HG03469 (cell line): ENCODE measurements at regions not wholly inside any gene's neighbourhood (a gene's known extent, or its start where the extent isn't known, plus 50 kb on each side); places are given as distances from the start of the nearest gene placed in this dataset.

Source experiments
- ATAC-seq: cut with Tn5 transposase; IDR thresholded peaks from one replicate; pipeline ENCODE4 v1.9.1; 2021; ENCODE audit warnings: mild to moderate bottlenecking, moderate library complexity, moderate number of reproducible peaks; ENCODE audit not compliant: unreplicated experiment

DNA sequence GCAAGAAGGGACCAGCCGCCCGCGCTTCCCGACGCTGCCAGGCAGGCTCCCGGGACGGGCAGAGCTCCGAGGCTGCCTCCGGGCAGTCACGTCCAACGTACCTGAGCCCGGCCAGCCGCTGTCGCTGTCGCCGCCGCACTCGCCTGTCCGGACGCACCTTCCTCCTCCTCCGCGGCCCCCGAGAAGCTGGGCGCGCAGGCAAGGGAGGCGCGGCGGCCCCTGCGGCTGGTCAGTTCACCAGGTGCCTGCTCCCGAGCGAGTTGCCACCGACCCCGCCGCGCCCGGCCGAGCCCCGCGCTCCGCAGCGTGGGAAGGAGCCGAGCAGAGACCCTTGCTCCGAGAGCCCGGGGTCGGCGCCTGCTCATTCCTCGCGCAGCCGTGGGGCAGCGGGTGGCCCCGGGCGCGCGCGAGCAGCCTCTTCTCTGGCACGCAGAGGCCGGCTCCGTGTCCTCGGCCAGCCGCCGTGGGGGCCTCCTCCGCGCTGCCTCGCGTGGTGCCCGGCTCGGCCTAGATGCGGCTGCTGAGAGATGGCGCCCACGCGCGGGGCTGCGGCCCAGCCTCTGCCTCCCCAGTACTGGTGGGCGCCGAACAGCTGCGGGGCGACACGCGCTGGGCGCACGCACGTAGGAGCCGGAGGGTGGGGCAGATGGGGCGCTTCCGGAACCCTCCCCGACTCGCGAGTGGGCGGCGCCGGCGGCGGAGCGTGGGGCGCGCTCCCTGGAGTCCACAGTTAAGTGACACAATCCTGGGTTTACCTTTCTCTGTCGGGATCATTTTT is 419.4 kb downstream of the UQCRFS1 start:
- ATAC-seq = no peak

DNA sequence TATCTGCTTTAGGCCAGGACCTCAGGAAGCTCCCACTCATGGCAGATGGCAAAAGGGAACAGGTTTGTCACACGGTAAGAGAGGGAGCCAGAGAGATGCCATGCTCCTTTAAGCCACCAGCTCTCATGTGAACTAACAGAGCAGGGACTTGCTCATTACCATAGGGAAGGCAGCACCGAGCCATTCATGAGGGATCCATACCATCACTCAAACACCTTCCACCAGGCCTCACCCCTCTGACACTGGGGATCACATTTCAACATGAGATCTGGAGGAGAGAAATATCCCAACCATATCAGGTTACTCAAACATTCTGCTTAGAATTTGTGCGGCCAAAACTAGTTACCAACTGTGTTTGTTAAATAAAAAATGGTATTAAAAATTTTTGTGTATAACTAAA is 427.0 kb downstream of the UQCRFS1 start:
- ATAC-seq = no peak

DNA sequence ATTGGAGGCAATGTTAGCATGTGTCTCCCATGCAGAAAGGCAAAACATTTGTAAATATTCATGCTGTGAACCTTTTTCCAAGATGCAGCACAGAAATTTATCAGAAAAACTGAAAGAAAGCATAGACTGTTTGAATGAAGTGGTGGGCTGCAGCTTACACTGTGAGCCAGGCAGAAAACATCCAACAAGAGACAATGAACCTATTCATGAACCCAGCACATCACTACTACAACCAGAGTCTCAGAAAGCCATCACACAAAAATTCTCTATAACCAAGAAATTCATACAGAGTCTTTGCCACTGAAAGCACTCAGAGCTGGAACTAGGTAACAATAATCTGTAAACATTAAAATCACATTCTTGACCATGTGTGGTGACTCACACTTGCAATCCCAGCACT is 448.9 kb downstream of the UQCRFS1 start:
- no peak for ATAC-seq

DNA sequence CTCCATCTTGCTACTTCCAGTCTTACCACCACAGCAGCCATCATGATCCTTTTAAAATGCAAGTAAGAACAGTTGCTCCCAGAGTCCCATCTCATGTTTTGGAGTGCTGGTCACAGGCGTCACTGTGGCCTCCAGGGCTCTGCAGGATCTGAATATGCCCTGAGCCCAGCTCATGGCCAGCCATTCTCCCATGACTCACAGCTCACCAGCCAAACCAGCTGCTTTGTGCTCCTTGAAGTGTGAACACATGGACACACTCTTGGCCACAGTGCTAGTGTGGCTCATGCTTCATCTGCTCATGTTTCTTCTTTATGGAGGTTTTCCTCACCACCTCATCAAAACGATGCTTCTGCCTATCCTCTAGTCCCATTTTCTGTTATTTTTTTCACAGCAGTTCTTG is 466.5 kb downstream of the UQCRFS1 start:
- ATAC-seq = no peak

DNA sequence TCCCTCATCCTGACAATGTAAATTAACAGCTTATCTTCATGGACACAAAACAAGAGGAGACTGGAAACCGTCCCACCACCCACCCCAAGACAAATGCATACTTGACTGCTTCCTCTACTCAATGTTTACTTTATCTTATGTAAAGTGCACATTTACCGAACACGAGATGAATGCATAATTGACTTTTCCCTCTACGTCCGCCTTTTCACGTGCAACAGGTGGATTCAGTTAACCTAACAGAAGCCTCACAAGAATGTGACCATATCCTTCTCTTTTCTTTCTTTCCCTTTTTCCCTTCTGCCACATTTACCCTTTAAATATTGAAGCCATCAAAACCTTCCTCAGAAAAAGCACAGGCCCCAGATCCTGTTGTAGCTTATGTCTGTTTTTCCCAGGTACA is 468.0 kb downstream of the UQCRFS1 start:
- ATAC-seq = no peak

DNA sequence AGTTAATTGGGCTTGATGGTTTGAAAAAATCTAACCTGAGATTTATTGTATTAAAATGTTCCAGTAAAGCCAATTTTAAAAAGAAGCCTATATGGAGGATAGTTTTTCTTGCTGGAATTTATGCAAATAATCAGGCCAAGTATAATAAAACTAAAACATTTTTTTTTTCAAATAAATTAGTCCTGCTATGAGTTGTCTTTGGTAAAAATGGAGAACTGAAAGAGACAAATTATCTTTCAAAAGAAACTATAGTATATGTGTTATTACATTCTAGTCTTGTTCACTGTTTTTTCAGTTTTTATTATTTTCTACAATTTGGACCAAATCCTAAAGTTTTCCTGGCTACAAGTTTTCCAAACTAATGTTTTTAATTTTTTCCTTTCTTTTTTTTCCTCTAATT is 468.9 kb downstream of the UQCRFS1 start:
- ATAC-seq = no peak

DNA sequence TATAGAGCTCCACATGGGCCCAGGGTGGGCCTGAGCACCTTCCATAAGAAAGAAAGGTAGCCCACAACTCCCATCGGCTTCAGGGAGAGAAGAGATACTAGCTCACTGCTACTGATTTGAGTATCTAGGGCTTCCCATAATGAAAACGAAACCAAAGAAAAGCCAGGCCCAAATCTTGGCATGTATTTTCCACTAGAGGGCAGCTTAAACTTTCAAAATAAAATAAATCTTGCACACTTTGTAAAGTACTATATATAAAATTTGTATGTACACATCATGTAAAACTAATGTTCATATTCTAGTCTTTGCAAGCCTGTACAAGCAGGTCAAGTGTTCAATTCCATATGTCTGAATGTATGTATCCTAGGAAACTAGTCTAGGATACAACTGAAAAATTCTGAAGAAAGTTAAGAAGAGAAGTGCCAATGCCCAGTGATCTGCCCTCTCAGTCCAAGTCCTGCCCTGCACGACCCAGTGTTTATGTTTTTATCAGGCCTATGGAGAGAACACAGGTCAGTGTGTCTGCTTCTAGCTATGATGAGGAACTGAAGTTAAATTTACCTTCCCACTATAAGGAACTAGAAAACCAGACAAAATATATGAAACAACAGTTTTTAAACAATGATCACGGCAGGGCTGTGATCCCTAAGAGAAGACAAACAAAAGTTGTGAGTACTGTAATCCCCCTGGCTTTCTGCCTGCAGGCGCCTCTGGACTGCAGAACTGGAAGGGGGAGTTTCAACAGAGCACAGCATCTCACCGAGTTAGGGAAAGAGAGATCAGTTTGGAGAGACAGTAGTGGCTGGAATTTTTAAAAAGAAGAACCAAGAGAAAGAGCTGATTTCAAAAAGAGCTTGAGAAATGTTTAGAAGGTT is 475.7 kb downstream of the UQCRFS1 start:
- no peak for ATAC-seq

DNA sequence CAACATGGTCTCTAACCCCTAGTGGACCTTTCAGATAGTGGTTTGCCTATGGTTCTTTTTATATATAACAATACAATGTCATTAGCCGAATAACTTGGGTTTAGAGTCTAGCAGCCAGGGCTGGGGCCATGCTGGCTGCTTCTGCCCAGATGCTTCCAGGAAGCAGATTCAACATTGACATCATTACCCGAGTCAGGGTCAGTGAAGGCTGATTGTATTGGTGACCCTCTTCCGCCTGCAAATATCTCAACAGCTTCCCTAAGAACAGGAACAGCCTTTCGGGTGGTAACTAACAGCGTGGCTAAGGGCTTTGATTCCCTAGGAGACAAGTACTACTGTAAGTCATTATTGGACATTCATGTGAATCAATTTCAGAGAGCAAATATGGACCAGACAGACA is 476.4 kb downstream of the UQCRFS1 start:
- no peak for ATAC-seq

DNA sequence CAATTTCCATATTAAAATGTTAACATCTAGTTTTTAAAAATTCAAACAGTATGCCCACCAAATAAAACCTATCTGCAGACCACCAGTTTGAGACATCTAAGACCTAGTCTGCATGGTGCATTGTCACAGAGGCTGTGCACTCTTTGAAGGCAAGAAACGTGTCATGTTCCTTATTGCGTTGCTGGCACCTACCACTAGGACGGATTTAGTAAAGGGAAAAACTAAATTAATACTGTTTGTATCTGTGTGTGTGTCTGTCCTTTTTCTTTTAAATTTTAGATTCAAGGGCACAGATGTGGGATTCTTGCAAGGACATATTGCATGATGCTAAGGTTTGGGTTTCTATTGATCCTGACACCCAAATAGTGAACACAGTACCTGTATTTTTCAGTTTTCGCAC is 481.4 kb downstream of the UQCRFS1 start:
- ATAC-seq = no peak

DNA sequence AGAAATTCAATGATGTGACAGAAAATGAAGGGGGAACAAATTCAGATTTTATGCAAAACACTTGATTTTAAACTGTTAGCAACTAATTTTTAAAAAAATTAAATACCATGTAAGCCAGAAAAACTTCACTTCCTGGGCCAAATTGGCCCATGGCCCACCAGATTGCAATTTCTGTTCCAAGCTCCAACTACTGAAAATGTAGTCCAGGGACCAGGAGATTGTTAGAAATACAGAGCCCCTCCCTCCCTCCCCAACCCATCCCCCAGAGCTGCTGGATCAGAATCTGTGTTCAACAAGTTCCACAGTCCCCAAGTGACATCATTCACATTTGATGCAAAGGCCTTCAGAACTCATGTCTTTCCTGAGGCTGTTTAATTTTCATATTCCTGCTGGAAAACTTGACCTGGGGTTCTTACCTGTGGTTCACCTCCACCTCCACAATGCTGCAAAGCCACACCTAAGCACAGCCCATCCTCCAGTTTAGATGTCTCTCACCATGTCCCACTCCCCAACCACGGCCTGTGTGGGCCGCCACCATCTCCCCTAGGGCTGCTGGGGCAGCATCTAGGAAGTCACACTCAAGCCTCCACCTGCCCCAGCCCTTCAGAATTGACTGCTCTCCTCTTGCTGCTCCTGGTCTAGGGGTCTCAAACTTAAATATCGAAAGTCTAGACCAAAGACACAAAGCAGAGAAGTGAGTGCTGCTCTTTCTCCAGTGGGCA is 482.0 kb downstream of the UQCRFS1 start:
- ATAC-seq = no peak

DNA sequence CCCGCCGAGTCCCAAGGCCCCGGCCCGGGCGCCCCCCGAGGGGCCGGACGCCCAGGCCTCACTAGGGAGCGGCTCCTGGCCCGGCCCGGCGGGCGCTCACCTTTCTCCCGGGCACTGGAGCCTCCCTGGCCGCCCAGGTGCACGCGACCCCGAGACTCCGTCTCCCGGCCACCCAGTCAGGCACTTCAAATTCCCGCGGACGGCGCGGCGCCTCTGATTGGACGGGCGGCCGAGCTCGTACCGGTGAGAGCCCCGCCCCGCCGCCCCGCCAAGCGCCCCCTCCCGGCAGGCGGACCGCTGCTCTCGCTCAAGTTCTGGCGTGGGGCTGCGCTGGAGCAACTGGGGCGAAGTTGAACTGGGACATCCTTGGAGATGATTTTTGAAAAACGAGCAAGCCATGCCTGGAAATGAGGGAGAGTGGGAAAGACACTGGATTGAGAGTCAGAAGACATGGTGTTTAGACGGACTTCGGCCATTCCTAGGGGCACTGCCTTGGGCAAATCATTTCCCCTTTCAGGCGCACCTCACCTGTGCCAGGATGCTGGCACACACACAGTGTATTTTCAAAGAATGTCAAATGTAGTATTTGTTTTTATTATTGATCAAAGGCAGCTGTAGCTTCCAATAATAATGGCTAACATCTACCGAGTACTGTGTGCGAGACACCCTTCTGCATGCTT is 485.3 kb downstream of the UQCRFS1 start:
- no peak for ATAC-seq

DNA sequence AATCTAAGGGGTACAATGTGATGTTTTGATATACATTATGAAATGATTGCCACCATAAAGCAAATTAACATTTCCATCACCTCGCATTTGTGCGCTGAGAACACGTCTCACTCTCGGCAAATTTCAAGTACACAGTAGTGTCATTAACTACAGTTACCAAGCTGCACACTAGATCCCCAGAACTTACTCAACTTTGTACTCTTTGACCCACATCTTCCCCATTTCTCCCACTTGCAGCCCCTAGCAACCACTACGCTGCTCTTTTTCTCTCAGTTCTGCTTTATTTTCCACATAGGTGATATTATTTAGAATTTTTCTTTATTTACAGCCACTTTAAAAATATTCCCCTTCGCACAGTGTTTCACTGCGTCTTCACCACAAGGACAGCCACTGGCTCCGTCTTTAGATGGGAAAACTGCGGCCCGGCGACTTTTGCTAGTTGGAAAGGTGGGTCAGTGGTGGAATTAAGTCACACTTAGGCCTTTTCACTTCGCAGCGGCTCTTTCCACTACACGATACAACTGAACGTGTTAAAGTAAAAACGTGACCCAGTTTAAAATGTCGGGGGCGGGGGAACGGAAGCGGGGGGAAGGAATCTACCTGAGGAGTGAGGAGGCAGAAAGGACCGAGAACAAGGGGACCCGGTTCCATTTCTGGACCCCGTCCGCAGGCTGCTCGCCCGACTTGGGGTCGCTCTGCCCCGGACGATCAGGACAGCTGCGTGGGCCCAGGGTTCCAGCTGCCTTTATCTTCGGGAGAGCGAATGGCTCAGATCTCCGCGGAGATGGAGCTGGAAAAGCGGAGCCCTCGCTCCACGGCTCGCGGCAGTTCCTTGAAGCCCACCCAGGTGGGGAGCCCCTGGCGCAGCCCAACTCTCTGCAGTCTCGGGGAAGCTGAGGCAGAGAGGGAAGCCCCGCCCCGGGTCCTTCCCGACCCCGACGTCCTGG is 486.1 kb downstream of the UQCRFS1 start:
- no peak for ATAC-seq

DNA sequence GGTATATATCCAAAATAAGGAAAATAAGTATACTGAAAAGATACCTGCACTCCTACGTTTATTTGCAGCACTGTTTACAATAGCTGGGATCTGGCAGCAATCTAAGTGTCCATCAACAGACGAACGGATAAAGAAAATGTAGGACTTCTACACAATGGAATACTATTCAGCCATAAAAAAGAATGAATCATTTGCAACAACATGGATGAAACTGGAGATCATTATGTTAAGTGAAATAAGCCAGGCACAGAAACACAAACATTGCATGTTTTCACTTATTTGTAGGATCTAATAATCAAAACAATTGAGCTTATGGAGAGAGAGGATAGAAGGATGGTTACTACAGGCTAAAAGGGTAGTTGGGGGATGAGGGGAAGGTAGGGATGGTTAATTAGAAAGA is 494.0 kb downstream of the UQCRFS1 start:
- ATAC-seq = no peak

DNA sequence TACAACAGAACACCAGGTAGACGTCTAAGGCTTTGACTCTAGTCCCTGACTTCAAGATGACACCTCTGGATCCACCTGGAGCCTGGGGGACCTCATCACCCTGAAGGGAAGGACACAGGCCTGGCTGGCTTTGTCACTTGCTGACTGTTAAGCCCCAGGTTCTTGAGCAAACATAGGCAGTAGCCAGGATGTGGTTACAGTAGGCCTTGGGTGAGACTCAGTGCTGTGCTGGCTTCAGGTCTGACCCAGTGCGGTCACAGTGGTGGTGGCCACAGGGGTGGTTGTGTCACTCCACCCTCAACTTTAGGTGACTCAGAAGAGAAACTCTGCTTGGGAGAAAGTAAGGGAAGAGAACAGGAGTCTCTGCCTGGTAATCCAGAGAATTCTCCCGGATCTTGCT is 497.8 kb downstream of the UQCRFS1 start:
- no peak for ATAC-seq

DNA sequence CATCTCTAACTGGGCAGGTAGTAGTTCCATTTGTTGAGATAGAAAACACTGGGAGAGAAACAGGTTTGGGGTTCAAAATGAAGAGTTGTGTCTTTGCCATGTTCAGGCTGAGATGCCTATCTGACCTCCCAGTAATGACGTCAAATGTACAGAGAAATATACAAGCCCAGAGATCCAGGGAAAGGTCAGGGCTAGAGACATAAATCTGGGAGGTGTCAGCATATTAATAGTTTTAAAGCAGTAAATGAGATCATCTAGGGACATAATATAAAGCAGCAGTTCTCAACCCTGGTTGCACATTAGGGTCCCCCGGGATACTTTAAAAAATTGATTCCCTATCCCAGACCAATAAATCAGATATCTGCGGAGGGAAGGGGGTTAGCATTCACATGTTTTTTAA is 501.5 kb downstream of the UQCRFS1 start:
- no peak for ATAC-seq

DNA sequence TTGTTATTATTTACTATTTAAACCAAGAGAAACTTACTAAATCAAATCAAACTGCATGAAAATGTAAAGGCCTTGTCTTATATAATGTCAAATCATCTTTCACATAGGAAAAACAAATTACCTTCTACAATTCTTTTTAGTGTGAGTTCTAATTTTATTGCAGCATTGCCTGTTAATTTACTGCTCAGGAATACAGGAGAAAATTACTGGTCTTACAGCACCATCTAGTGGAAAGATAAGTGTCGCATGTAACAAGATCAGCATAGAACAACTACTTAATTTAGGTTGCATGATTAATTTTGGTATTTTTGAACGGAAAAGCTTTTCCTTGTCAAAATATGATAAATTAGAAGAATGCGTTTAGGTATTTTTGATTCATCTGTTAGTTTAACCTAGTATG is 502.7 kb downstream of the UQCRFS1 start:
- ATAC-seq = no peak

DNA sequence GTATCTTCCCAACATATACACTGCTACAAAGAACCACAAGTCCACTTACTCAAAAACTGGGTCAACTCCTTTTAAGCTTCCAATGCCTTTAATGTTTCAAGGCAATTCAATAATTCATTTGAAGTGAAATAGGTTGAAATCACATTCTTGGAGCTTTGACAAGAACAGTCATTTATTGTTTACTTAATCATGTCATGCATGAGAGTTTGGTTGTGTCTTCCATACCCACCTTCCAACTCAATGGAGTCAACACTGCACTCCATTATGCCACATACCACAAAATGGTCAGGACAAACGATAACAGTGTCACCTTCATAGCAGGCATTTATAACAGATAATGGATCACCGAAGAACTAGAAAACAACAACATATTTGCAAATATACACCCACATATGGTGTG is 506.3 kb downstream of the UQCRFS1 start:
- ATAC-seq = no peak

DNA sequence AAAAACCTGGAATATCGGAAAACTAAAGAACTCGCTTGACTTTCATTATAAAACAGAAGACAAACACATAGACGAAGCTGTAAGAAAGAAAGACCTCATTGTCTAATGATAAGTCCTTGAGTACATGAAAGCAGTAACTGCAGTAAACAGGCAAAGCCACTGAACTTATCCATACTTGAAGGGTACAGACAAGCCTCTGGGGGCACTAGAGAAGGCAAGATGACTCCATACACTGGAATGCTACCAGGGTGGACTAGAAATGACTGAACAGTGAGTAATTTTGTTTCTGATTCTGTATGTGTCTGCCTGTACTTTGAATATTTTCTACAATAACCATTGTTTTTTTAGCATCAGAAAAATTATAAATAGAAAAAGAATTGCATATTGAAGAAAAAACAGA is 507.9 kb downstream of the UQCRFS1 start:
- ATAC-seq = no peak

DNA sequence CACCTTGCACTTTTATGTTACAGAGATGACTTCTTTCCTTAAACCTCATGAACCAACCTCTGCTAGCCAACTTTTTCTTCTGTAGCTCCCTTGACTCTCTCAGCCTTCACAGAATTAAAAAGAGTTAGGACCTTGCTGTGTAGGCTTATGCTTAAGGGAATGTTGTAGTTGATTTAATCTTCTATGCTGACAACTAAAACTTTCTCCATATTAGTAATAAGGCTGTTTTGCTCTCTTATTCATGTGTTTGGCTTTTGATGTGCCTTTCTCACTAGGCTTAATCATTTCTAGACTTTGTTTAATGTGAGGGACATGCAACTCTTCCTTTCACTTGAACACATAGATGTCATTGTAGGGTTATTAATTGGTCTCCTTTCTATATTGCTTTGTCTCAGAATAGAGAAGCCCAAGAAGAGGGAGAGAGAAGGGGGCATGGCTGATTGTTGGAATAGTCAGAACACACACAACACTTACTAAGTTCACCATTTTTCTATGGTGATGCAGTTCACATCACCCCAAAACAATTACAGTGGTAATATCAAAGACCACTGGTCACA is 509.5 kb downstream of the UQCRFS1 start:
- no peak for ATAC-seq

DNA sequence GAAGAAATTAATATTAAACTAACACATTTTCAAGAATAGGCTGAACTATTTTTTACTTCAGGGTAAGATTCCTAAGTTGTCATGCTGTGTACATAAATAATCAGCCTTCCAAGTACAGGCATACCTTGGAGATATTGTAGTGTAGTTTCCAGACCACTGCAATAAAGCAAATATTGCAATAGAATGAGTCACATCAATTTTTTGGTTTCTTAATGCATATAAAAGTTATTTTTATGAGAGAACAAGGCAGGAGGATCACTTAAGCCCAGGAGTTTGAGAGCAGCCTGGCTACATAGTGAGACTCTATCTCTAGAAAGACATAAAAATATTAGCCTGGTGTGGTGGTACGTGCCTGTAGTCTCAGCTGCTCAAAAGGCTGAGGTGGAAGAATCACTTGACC is 511.5 kb downstream of the UQCRFS1 start:
- ATAC-seq = no peak
